HepG2 (cell line): ENCODE measurements at regions not wholly inside any gene's neighbourhood (a gene's known extent, or its start where the extent isn't known, plus 50 kb on each side); places are given as distances from the start of the nearest gene placed in this dataset.
"Not testable (repeated sequence)": the region's sequence is repeated elsewhere in the genome, so short reads cannot be mapped to it uniquely, and the experiment has no call there.

ENCODE experiments used
- ATAC-seq: fragments of 200-7000 bp; cut with Tn5 transposase; 3 replicates; pipeline ENCODE4 v1.9.1; 2020; ENCODE audit warnings: mild to moderate bottlenecking, moderate library complexity
- BruUV-seq: library from RNA; stranded (reverse); fragments of 400-500 nt; replicated peaks from 2 replicates; lab custom pipeline; 2021; lab: Mats Ljungman, UMichigan
- CTCF ChIA-PET: fragments of 300-600 bp; formaldehyde crosslinking; extraction: SDS; loops from one replicate; lab custom pipeline; 2021; ENCODE audit warnings: low total read pairs, inconsistent platforms, low intra/inter-chr PET ratio; lab: Yijun Ruan, JAX
- POLR2A ChIA-PET: fragments of 350-600 bp; sonication (Branson Sonifier 250); formaldehyde crosslinking; loops from one replicate; lab custom pipeline; 2020; ENCODE audit warnings: antibody characterized with exemption, inconsistent platforms; lab: Yijun Ruan, JAX
- DNase-seq: peaks from one replicate; pipeline ENCODE4 v3.0.0-alpha.2; 2015; ENCODE audit warnings: low spot score
- FAIRE-seq: peaks from 3 replicates; lab custom pipeline; 2011; peaks lifted over from hg19 to GRCh38; lab: Jason Lieb, UNC
- H2AFZ ChIP-seq: one replicate; pipeline ENCODE4 v1.6.1; 2011; ENCODE audit warnings: low read length, inconsistent platforms
- H3K27ac ChIP-seq: fragments of 300-600 bp; 3 replicates; pipeline ENCODE4 v1.8.0; 2011; ENCODE audit warnings: mixed run types, mild to moderate bottlenecking, mixed read lengths, low read length, inconsistent platforms; ENCODE audit not compliant: insufficient read depth; ENCODE audit errors: extremely low read length
- H3K27me3 ChIP-seq, 2 experiments: fragments of 200-600 bp in 1 of 2; 2 replicates in 1 of 2; 3 replicates in 1 of 2; pipeline versions ENCODE4 v1.6.0 to v1.8.0; 2011; ENCODE audit warnings: low read length in 2 of 2, mild to moderate bottlenecking in 2 of 2, moderate library complexity in 2 of 2, inconsistent platforms in 1 of 2; ENCODE audit not compliant: insufficient read depth in 2 of 2, control insufficient read depth in 1 of 2
- H3K36me3 ChIP-seq, 2 experiments: fragments of 200-600 bp in 1 of 2; replicated peaks in 1 of 2; 2 replicates in 1 of 2; 3 replicates in 1 of 2; pipeline versions ENCODE4 v1.5.1 to v1.8.0; 2011; ENCODE audit warnings: low read length in 2 of 2, inconsistent platforms in 1 of 2; ENCODE audit not compliant: insufficient read depth in 2 of 2, control insufficient read depth in 1 of 2
- H3K4me1 ChIP-seq: 2 replicates; pipeline ENCODE4 v1.5.1; 2012; ENCODE audit warnings: low read length, inconsistent platforms; ENCODE audit not compliant: insufficient read depth
- H3K4me2 ChIP-seq: 2 replicates; pipeline ENCODE4 v1.6.0; 2011; ENCODE audit warnings: low read depth, low read length, inconsistent platforms
- H3K4me3 ChIP-seq, 3 experiments: fragments of 200-600 bp in 1 of 3; sonication (generic), shearing (Covaris generic) in 1 of 3; replicated peaks in 1 of 3; 2 replicates each; pipeline ENCODE4 v1.5.1; 2011 to 2016; ENCODE audit warnings: low read length in 3 of 3, inconsistent platforms in 2 of 3, low read depth in 2 of 3, mild to moderate bottlenecking in 2 of 3, control low read depth in 1 of 3, mixed read lengths in 1 of 3; ENCODE audit not compliant: insufficient read depth in 1 of 3
- H3K79me2 ChIP-seq: one replicate; pipeline ENCODE4 v1.6.1; 2011; ENCODE audit warnings: low read length, inconsistent platforms; ENCODE audit not compliant: insufficient read depth
- H3K9ac ChIP-seq: 2 replicates; pipeline ENCODE4 v1.6.0; 2011; ENCODE audit warnings: mild to moderate bottlenecking, low read depth, low read length, inconsistent platforms; ENCODE audit not compliant: insufficient read depth
- H3K9me3 ChIP-seq: 2 replicates; pipeline ENCODE4 v1.5.1; 2012; ENCODE audit warnings: mild to moderate bottlenecking, low read length
- H4K20me1 ChIP-seq: 2 replicates; pipeline ENCODE4 v1.6.0; 2011; ENCODE audit warnings: inconsistent platforms, mild to moderate bottlenecking, low read length, moderate library complexity; ENCODE audit not compliant: insufficient read depth
- GMEB2 ChIP-seq: IDR thresholded peaks from 2 replicates; pipeline ENCODE4 v1.6.1; 2016; ENCODE audit warnings: missing biosample characterization, missing genetic modification reagents, low read depth
- HES4 ChIP-seq: sonication (generic); formaldehyde crosslinking; IDR thresholded peaks from 2 replicates; pipeline ENCODE4 v1.9.0; 2021; ENCODE audit warnings: mild to moderate bottlenecking, missing genetic modification reagents, borderline replicate concordance
- POLR2A ChIP-seq, 2 experiments: IDR thresholded peaks; 2 replicates each; pipeline ENCODE4 v1.6.1; 2011; ENCODE audit warnings: low read depth in 2 of 2, low read length in 2 of 2, mild to moderate bottlenecking in 1 of 2, moderate library complexity in 1 of 2; ENCODE audit not compliant: insufficient read depth in 1 of 2
- ZFAT ChIP-seq: sonication (generic); formaldehyde crosslinking; conservative IDR thresholded peaks from 2 replicates; pipeline ENCODE4 v1.8.1; 2023; ENCODE audit warnings: missing genetic modification reagents, inconsistent platforms
- ZKSCAN1 ChIP-seq: fragments of 150-350 bp; IDR thresholded peaks from 2 replicates; pipeline ENCODE4 v1.6.1; 2014; ENCODE audit warnings: low read length
- ZNF512B ChIP-seq: sonication (generic); formaldehyde crosslinking; IDR thresholded peaks from 2 replicates; pipeline ENCODE4 v1.5.1; 2020; ENCODE audit warnings: missing genetic modification reagents, mild to moderate bottlenecking, borderline replicate concordance
- WGBS: methylation state at CpG from one replicate; pipeline ENCODE4 v1.1.6; 2017; ENCODE audit warnings: low lambda C conversion rate; 5-methylcytosine and 5-hydroxymethylcytosine counted together
- in situ Hi-C: cut with HindIII; loops from 2 replicates; pipeline ENCODE4 v1.10.0; 2017; ENCODE audit warnings: low pct_unique_long_range_greater_than_20kb; ENCODE audit not compliant: extremely low pct_ligation_motif_present
- intact Hi-C: fragments of 100-400 bp; cut with micrococcal nuclease; formaldehyde crosslinking; loops from one replicate; pipeline ENCODE4 v1.10.0; 2022; ENCODE audit not compliant: unreplicated experiment
- TF ChIP-seq, protein P1 (sequence below): sonication (generic); formaldehyde crosslinking; IDR thresholded peaks from 2 replicates; pipeline ENCODE4 v1.4.0; 2020; ENCODE audit warnings: missing genetic modification reagents, borderline replicate concordance

- TF ChIP-seq, protein P1, sequence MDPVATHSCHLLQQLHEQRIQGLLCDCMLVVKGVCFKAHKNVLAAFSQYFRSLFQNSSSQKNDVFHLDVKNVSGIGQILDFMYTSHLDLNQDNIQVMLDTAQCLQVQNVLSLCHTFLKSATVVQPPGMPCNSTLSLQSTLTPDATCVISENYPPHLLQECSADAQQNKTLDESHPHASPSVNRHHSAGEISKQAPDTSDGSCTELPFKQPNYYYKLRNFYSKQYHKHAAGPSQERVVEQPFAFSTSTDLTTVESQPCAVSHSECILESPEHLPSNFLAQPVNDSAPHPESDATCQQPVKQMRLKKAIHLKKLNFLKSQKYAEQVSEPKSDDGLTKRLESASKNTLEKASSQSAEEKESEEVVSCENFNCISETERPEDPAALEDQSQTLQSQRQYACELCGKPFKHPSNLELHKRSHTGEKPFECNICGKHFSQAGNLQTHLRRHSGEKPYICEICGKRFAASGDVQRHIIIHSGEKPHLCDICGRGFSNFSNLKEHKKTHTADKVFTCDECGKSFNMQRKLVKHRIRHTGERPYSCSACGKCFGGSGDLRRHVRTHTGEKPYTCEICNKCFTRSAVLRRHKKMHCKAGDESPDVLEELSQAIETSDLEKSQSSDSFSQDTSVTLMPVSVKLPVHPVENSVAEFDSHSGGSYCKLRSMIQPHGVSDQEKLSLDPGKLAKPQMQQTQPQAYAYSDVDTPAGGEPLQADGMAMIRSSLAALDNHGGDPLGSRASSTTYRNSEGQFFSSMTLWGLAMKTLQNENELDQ = no peak
Measured at GRCh38 chr15:81795899-81796298, 249.9 kb downstream of the MEX3B start (continued).

GRCh38 chr15:81792646-81793045, 253.2 kb downstream of the MEX3B start:
- BruUV-seq = no TSS peak
- no peaks in the 10 kb centered on the region for H3K4me1 ChIP-seq
- POLR2A ChIA-PET = no interaction called here
- in situ Hi-C loops (no loop called here), intact Hi-C loops (loop anchor here (5.0 kb wide), 1 partner anchor 210 kb away; no protein-coding TSS in a partner anchor)
- no peak overlapping the region for H3K4me2 ChIP-seq
- no peak overlapping the region for H3K9ac ChIP-seq
- DNase-seq (no peak), FAIRE-seq (no peak), ATAC-seq (no peak)
- CTCF ChIA-PET = no interaction called here
- no peaks in the 10 kb centered on the region for H3K36me3 ChIP-seq
- TF ChIP-seq GMEB2 (no peak), ZFAT (no peak), POLR2A (IDR thresholded peaks at IDR 0.05; ENCODE audit: insufficient read depth in 1 of 2, low read depth in 2 of 2, low read length in 2 of 2) (no peak), ZKSCAN1 (no peak), HES4 (no peak), ZNF512B (no peak)
- 69% methylated on average over 2 of the region's 2 CpGs for WGBS
- H3K79me2 ChIP-seq = no peaks in the 10 kb centered on the region
- no peak overlapping the region for H2AFZ ChIP-seq
- no peaks in the 10 kb centered on the region for H4K20me1 ChIP-seq
- H3K4me3 ChIP-seq = no peak overlapping the region
- no peaks in the 10 kb centered on the region for H3K27me3 ChIP-seq
- H3K9me3 ChIP-seq = no peaks in the 10 kb centered on the region
- H3K27ac ChIP-seq = no peak overlapping the region

DNA sequence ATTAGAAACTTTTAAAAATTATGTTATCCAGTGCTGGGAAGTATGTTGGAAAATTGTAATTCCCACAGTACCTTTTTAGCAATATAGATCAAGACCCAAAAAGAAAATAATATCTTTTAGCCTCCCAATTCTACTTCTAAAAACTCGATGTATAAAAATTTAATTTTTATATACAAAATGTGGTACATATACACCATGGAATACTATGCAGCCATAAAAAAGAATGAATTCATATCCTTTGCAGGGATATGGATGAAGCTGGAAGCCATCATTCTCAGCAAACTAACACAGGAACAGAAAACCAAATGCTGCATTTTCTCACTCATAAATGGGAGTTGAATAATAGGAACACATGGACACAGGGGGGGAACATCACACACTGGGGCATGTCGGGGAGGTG, 254.5 kb downstream of the MEX3B start:
- H3K9me3 ChIP-seq, H3K9ac ChIP-seq, H3K27ac ChIP-seq, POLR2A ChIA-PET, CTCF ChIA-PET, H3K79me2 ChIP-seq, BruUV-seq, H3K27me3 ChIP-seq, H3K4me2 ChIP-seq, ATAC-seq, H2AFZ ChIP-seq, DNase-seq, FAIRE-seq, H3K36me3 ChIP-seq, H4K20me1 ChIP-seq, H3K4me1 ChIP-seq, in situ Hi-C loops, H3K4me3 ChIP-seq: not testable (repeated sequence)
- WGBS = 0% methylated on average over 2 of the region's 2 CpGs
- intact Hi-C loops = loop anchor here (5.0 kb wide), 1 partner anchor 209 kb away; no protein-coding TSS in a partner anchor
